Esophagus squamous epithelium (tissue), 4 donors: ENCODE measurements at regions not wholly inside any gene's neighbourhood (a gene's known extent, or its start where the extent isn't known, plus 50 kb on each side); places are given as distances from the start of the nearest gene placed in this dataset.

Experiments used
- POLR2A ChIP-seq, 4 donors: fragments of 450-650 bp; IDR thresholded peaks; one replicate each; pipeline ENCODE4 v1.6.1; 2017; ENCODE audit warnings: antibody characterized with exemption in 4 of 4, mild to moderate bottlenecking in 4 of 4, moderate library complexity in 3 of 4
- TF ChIP-seq, protein P1 (sequence below), 6 experiments: fragments of 450-650 bp in 4 of 6; fragments of 200-600 bp in 2 of 6; sonication (generic) in 2 of 6; IDR thresholded peaks; one replicate each; pipeline ENCODE4 v1.5.1; 2016 to 2019; ENCODE audit warnings: antibody characterized with exemption in 6 of 6, mild to moderate bottlenecking in 4 of 6, moderate library complexity in 4 of 6

GRCh38 chr6:103937389-103937788 lies 922.3 kb downstream of the HACE1 start:
- TF ChIP-seq, protein P1, sequence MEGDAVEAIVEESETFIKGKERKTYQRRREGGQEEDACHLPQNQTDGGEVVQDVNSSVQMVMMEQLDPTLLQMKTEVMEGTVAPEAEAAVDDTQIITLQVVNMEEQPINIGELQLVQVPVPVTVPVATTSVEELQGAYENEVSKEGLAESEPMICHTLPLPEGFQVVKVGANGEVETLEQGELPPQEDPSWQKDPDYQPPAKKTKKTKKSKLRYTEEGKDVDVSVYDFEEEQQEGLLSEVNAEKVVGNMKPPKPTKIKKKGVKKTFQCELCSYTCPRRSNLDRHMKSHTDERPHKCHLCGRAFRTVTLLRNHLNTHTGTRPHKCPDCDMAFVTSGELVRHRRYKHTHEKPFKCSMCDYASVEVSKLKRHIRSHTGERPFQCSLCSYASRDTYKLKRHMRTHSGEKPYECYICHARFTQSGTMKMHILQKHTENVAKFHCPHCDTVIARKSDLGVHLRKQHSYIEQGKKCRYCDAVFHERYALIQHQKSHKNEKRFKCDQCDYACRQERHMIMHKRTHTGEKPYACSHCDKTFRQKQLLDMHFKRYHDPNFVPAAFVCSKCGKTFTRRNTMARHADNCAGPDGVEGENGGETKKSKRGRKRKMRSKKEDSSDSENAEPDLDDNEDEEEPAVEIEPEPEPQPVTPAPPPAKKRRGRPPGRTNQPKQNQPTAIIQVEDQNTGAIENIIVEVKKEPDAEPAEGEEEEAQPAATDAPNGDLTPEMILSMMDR (IDR thresholded peaks at IDR 0.05), result no peak
- no peak for TF ChIP-seq POLR2A (IDR thresholded peaks at IDR 0.05)
